HG02973 (cell line): ENCODE measurements at regions not wholly inside any gene's neighbourhood (a gene's known extent, or its start where the extent isn't known, plus 50 kb on each side); places are given as distances from the start of the nearest gene placed in this dataset.

Source experiments
- ATAC-seq: cut with Tn5 transposase; IDR thresholded peaks from one replicate; pipeline ENCODE4 v1.9.1; 2021; ENCODE audit warnings: moderate library complexity; ENCODE audit not compliant: unreplicated experiment

- ATAC-seq, result no peak
Observed at GRCh38 chr10:131766096-131766495, 134.7 kb upstream of the PPP2R2D start.

- ATAC-seq, result no peak
Observed at GRCh38 chr10:131767716-131768115, 133.1 kb upstream of the PPP2R2D start.

- no peak for ATAC-seq
Observed at GRCh38 chr10:131769571-131770410, 131.0 kb upstream of the PPP2R2D start.

GRCh38 chr10:131770946-131771633 is 129.7 kb upstream of the PPP2R2D start:
- ATAC-seq, result no peak

- no peak for ATAC-seq
Observed at GRCh38 chr10:131771634-131772358, 129.0 kb upstream of the PPP2R2D start.

- no peak for ATAC-seq
Observed at GRCh38 chr10:131772441-131772840, 128.4 kb upstream of the PPP2R2D start.

- ATAC-seq, result no peak
Observed at GRCh38 chr10:131773370-131774343, 127.2 kb upstream of the PPP2R2D start.

GRCh38 chr10:131774681-131775085 is 126.1 kb upstream of the PPP2R2D start:
- ATAC-seq, result no peak

GRCh38 chr10:131775433-131775832 is 125.4 kb upstream of the PPP2R2D start:
- ATAC-seq, result no peak

- ATAC-seq, result no peak
Observed at GRCh38 chr10:131775833-131776232, 125.0 kb upstream of the PPP2R2D start.

GRCh38 chr10:131776496-131776895 is 124.3 kb upstream of the PPP2R2D start:
- no peak for ATAC-seq

- no peak for ATAC-seq
Observed at GRCh38 chr10:131777162-131777561, 123.6 kb upstream of the PPP2R2D start.

- no peak for ATAC-seq
Observed at GRCh38 chr10:131777921-131778320, 122.9 kb upstream of the PPP2R2D start.

- ATAC-seq, result no peak
Observed at GRCh38 chr10:131778385-131778784, 122.4 kb upstream of the PPP2R2D start.

GRCh38 chr10:131778842-131779241 is 122.0 kb upstream of the PPP2R2D start:
- ATAC-seq, result no peak

GRCh38 chr10:131779661-131780394 is 121.0 kb upstream of the PPP2R2D start:
- no peak for ATAC-seq

GRCh38 chr10:131781076-131781475 is 119.7 kb upstream of the PPP2R2D start:
- ATAC-seq, result no peak

GRCh38 chr10:131781791-131782190 is 119.0 kb upstream of the PPP2R2D start:
- no peak for ATAC-seq

GRCh38 chr10:131784363-131785120 is 116.3 kb upstream of the PPP2R2D start:
- no peak for ATAC-seq
